Stimulated activated CD4-positive, alpha-beta T cell treated with anti-CD3 and anti-CD28 coated beads, Interleukin-12 subunit alpha, Interleukin-12 subunit beta, amount 100 ng/mL, for 24 hours (primary cell): ENCODE measurements at regions not wholly inside any gene's neighbourhood (a gene's known extent, or its start where the extent isn't known, plus 50 kb on each side); places are given as distances from the start of the nearest gene placed in this dataset.
"Not testable (repeated sequence)": the region's sequence is repeated elsewhere in the genome, so short reads cannot be mapped to it uniquely, and the experiment has no call there.

Source experiments
- DNase-seq, 2 experiments: peaks; one replicate each; pipeline ENCODE4 v3.0.0-alpha.2; 2020; ENCODE audit warnings: low read depth in 2 of 2

- DNase-seq: no peak
Observed at GRCh38 chr5:6110441-6111005, 267.8 kb downstream of the MED10 start.

DNA sequence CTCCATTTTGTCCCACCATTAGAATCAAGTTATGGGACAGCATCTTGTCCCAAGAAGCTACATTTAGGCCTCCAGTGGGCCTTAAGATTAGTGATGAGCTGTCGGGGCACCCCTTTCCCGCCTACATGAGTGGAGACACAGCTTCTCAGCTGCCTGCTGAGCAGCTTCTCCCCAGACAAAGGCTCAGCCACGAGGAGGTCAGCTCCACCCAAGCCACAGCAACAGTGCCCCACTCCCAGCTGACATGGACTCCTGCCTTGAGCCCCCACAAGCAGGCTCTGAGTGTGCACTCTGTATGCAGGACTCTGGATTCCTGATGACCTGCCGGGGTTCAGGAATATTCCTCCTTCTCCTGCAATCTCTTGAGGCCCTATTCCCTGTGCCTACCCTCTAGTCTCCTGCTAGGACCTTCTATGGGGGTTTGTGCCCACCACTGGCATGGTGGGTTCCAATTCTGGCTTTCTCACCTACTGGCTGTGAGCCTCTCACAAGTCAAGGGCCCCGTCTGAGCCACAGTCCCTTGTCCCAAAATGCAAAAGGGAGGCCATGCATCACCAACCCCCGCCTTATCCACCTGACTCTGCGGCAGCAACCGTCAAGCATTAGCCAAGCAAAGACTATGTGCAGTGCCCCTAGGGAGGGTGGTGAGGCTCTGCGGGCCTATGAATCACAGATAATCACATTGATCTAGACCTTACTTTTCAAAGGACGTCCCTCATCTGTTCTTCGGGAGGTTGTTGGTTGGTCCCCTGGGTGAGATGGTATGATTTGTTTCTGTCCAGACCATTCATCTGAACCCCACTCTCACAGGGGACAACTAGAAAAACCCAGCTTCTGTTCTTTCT lies 269.1 kb downstream of the MED10 start:
- no peak for DNase-seq

- no peak for DNase-seq
Observed at GRCh38 chr5:6108540-6108848, 269.9 kb downstream of the MED10 start.

DNA sequence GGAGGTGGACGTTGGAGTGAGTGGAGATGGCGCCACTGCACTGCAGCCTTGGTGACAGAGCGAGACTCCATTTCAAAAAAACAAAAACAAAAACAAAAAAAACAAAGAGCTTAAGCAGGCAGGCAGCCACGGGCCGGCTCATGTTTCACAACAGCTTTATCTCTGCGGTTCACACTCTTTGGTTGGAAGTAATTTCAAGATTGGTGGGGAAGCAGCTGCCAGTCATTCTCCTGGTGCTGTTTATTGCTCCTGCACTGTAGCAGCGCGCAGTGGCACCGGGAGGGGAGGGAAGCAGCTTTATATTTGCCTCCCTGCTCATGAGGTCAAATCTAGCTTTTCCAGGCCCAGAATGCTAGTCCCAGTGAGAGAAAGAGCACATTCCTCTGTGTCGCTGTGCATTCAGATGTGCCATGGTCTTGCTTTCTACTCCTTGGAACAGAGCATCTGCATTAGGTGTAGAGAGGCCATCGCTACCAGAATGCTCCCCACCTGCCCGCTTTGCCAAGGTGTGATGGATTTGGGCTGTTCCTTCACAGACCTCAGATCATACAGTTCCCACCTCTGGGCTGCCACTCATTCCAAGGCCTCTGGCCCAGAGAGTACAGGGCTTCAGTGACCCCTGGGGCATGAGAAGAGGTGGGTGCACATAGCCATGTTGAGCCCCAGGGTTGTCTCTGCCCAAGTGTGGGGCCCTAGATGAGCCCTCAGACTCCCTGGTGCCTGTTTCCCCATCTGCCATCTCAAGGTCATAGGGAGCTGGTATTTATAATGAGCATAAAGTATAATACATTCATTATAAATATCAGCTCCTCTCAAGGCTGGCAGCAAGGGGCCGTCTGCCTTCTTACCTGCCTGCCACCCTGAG lies 270.4 kb downstream of the MED10 start:
- DNase-seq: no peak

DNA sequence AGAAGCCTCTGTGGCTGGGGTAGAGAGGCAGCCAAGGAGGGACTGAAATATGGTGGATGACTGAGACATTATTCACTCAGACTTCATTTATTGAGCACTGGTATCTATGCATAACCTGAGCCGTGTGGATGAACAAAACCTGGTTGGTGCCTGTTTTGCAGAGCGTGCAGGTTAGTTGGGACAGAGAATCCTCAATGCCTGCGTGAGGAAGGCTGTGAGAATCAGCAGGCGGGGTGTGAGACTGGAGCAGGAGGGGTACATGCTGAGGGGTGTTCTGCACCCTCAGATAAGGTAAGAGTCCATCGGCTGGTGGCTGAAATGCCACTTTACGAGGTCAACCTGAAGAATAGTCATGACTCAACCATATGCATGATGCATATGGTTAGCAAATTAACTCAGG lies 271.6 kb downstream of the MED10 start:
- DNase-seq: no peak

DNA sequence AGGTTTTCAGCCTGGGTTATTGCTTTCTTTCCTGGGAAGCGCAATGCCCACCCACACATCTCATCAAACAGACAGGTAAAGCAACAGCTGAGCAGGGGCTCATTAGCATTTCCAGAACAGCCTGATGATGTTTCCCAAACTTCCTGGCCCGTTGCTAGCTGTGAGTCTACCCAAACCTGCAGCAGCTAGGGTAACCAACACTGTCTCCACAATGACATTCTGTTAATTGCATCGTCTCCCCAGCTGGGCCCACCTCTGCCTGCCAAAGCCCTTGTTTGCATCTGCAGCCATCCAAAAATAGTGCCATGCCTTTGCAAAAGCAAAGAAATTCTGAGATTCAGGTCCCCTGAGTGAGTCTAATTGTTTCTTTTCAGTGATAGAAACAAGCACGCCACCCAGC lies 273.0 kb downstream of the MED10 start:
- DNase-seq: no peak

DNA sequence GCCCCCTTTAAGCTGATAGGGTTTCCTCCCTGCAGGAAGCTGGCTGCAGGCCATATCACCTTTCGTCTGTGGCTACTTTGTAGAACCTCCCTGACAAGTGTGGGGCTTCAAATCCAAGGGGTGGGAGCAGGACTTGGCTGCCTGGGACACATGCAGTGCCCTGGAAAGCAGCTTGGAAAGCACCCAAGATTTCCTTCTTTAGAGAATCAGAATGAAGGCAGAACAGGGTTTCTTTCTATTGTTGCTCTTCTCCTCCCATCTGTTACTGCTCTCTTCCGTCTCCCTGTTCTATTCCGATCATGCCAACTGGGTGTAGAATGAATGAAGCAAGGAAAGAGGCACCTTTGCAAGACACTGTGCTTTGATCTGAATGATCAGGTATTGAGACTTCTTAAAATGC lies 282.2 kb downstream of the MED10 start:
- DNase-seq: no peak

DNA sequence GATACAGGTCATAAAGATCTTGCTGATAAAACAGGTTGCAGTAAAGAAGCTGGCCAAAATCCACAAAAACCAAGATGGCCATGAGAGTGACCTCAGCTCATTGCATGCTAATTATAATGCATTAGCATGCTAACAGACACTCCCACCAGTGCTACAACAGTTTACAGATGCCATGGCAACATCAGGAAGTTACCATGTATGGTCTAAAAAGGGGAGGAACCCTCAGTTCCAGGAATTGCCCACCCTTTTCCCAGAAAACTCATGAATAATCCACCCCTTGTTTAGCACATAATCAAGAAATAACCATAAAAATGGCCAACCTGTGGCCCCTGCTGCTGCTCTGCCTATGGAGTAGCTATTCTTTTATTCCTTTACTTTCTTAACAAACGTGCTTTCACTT lies 284.2 kb downstream of the MED10 start:
- DNase-seq: not testable (repeated sequence)

DNA sequence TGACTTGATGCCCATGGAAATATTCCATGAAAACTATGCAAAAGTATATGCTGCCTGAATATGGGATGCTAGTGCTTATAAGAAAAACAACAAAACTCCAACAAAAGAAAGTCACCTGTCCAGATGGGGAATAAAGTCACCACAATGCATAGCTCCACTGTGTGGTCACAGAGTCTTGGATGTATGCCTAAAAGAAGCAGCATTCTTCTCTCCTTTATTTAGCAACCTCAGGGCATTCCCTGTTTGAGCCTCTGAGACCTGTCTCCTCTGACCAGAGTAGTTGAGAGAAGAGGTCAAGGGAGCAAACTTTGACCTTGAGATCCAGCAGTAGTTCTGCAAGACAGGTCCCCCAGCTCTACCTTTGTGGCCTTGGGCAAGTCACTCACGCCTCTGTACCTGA lies 287.5 kb downstream of the MED10 start:
- no peak for DNase-seq

DNA sequence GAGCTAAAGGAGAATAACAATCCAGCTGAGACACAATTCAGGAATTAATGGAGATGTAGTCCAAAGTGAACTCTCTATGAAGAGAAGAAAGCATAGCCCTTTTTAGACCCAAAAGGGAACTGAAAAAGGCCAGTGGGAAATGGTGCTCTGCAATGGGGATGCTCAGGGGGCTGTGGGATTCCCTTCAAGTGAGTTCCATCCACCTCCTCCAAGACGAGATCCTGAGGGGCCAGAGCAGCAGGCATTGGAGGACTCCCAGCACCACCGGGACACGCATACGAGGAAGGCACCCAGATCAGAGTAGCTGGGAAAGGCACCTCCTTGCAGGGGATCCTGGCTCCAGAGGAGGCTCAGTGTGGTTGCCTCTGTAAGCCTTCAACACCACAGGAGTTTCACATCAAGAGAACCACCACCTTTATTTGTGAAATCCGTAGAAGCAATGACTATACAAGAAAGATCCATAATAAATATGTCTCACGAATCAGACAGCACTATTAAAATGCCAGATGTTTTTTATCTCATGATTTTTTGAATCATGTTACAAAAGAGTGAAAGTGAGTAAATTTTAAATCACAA lies 288.2 kb downstream of the MED10 start:
- DNase-seq: no peak

DNA sequence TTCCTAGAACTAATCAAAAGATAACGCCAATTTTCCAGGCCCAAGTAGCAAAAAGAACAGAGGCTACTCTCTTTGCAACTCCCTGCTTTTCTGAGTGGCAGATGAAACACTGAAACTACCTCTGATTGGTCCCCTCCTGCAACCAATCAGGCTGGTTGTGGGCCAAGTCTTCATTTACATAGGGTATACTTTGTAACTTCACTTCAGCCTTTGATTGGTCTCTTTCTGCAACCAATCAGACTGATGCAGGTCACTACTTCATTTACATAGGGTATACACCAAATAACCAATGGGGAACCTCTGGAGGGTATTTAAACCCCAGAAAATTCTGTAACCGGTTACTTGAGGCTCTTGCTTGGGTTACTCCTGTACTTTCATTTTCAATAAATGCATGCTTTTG lies 289.6 kb downstream of the MED10 start:
- DNase-seq: no peak

DNA sequence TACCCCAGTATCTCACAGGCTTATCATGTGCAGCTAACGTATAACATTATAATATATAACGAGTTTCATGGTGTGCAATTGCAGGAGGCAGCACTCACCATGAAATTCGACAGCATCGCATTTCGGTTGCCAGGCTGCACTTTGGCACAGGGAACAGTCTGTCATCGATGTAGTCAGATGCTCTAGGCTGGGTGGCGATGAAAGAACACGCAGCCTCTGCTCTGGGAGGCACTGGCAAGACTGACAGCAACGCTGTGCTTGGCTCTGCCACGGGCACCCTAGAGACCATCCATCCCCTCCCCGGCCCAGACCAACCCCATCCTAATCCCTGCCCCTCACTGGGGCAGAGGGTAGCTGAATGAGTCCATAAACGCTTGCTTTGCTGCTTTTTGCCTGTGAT lies 290.8 kb downstream of the MED10 start:
- no peak for DNase-seq

DNA sequence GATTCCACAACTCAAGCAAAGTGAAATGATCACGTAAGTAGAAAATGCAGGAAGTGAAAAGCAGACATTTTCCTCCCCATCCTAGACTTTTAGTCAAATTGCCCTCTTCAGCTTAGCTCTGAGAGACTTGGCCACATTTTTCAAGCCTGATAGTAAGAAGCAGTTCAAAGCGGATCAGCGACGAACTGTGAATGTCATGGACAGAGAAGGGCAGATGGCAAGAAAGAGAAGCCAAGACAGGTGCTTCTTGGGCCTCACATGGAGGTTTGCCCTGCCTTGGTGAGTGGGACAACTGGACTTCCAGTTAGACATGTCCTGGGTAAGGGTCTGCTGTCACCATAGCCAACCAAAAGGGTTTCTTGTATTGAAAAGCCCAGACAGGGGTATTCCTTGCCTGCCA lies 291.5 kb downstream of the MED10 start:
- no peak for DNase-seq

DNA sequence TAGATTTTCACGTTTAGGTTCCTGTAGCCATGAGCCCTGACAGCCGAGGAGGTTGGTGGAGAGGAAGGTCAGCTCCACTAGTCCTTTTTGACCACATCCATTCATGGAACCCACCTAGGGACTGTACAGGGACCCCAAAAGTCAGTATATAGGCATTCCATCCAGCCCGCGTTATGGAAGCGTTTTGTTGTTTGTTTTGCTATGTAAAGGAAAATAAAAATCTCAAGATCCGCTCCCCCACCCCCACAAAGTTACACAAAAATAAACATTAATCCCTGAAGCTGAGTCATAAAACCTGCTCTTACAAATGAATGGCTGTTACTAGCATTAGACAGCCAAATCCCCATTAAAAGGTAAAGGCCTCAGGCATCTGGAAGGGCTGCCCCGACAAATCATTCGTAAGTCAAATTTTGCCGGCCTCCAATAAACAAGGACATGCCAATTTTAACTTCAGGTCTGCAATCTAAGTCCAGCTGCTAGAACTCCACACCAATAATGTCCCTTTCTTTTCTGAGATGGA lies 292.9 kb downstream of the MED10 start:
- no peak for DNase-seq

DNA sequence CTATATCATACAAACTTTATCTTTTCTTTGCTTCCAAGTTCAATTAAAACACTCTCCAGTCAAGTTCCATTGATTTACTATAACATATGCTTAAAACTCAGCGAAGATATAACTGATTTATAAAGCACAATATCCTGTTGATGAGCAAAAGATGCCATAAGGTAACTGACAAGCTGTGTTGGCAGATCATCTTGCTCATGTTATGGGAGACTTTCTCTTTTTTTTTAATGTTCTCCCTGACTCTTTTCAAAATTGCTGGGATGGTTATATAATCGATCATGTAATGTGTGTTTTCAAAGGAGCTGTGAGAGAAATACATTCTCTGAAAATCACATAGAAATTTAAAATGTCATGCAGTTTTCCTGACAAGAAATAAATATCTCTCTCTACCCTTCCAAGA lies 293.5 kb downstream of the MED10 start:
- no peak for DNase-seq

DNA sequence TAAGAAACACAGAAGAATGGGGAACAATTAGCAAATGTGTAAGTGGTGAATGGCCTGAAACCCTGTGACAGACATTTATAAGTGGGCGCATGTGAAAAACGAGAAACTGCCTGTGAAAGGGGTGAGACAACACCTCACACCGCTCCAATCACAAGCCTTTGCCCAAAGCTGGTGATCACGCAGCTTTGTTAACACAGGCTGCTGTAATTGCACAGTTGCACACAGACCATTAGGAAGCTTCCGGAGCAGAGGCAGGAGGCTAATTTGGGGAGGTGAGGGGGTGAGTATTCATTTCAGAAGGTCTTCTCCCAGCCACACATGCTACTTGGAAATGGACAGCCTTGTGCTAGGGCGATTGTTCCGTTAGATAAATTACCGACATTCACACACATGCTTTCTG lies 294.0 kb downstream of the MED10 start:
- no peak for DNase-seq

GRCh38 chr5:6083311-6083978 lies 294.9 kb downstream of the MED10 start:
- DNase-seq: no peak

GRCh38 chr5:6082685-6083084 lies 295.7 kb downstream of the MED10 start:
- no peak for DNase-seq

DNA sequence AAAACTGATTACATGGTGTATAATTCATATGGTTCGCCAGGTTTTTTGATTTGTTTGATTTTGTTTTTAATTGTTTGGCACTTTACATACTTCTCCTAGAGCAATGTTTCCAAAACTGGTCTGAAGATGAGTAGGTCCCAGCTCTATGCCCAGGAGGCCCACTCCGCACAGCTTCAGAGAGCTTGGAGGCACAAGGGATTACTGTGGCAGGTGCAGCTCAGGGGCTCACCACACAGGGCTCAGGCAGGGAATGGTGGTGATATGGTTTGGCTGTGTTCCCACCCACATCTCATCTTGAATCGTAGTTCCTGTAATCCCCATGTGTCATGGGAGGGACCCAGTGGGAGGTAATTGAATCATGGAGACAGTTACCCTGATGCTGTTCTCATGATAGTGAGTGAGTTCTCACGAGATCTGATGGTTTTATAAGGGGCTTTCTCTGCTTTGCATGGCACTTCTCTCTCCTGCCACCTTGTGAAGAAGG lies 296.6 kb downstream of the MED10 start:
- DNase-seq: no peak

- DNase-seq: no peak
Observed at GRCh38 chr5:6080930-6081726, 297.2 kb downstream of the MED10 start.

DNA sequence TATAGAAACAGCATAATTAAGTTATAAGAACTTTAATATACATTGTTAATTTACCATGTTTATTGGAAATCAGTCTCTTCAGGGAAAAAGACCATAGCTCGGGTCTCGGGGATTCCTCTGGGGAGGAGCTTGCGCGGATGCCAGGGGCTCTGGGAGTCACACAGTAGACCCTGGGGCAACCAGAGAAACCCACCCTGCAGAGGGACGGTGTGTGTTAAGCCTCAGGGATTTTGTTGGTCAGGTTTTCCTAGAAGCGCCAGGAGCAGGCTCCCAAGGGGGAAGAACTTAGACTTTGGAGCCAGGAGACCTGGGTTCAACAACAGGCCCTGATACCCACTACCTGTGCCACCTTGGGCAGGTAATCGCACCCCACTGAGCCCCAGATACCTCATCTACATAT lies 297.9 kb downstream of the MED10 start:
- DNase-seq: no peak
